ENCODE measurements at regions not wholly inside any gene's neighbourhood (a gene's known extent, or its start where the extent isn't known, plus 50 kb on each side); places are given as distances from the start of the nearest gene placed in this dataset.

DNA sequence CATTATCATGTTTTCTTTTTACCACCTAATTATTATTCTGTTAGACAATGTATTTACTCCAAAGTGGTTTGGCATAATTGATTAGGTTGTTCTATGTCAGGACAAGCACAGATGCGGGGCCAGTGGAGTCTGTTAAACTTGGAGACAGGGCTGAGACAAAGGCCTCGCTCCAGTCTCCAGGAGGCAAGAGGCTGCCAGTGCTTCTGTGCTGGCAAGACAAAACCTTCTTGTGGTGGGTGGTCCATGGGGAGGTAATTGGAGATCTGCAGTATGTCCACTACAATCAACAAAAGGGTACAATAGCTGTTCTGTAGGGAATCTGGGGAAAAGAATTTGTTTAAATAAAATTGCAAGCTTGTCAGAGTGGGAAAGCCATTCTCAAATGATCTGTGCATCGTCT is 677.2 kb upstream of the SLC35B3 start:
- no peaks in the 10 kb centered on the region for H3K9me3 ChIP-seq (replicated peaks in 1 of 3)
- H3K27ac ChIP-seq = no peak overlapping the region
- no peak overlapping the region for H3K4me3 ChIP-seq
- intact Hi-C loops (cut with DNase I) = no loop called here
- WGBS, 4 donors = 50 to 57% (median 55%) methylated on average over 3 of the region's 3 CpGs
- no peaks in the 10 kb centered on the region for H3K27me3 ChIP-seq
- TF ChIP-seq, protein P1, sequence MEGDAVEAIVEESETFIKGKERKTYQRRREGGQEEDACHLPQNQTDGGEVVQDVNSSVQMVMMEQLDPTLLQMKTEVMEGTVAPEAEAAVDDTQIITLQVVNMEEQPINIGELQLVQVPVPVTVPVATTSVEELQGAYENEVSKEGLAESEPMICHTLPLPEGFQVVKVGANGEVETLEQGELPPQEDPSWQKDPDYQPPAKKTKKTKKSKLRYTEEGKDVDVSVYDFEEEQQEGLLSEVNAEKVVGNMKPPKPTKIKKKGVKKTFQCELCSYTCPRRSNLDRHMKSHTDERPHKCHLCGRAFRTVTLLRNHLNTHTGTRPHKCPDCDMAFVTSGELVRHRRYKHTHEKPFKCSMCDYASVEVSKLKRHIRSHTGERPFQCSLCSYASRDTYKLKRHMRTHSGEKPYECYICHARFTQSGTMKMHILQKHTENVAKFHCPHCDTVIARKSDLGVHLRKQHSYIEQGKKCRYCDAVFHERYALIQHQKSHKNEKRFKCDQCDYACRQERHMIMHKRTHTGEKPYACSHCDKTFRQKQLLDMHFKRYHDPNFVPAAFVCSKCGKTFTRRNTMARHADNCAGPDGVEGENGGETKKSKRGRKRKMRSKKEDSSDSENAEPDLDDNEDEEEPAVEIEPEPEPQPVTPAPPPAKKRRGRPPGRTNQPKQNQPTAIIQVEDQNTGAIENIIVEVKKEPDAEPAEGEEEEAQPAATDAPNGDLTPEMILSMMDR (IDR thresholded peaks at IDR 0.05) = no peak
- no peak for TF ChIP-seq POLR2A (IDR thresholded peaks at IDR 0.05)
- no peaks in the 10 kb centered on the region for H3K36me3 ChIP-seq (replicated peaks in 1 of 2)
- no peaks in the 10 kb centered on the region for H3K4me1 ChIP-seq (replicated peaks in 1 of 2)
- DNase-seq = no peak

- DNase-seq = no peak
- Histone ChIP-seq H3K4me3 (no peak overlapping the region), H3K4me1 (replicated peaks in 1 of 2) (no peaks in the 10 kb centered on the region), H3K27ac (no peak overlapping the region), H3K27me3 (no peaks in the 10 kb centered on the region), H3K9me3 (replicated peaks in 1 of 3) (no peaks in the 10 kb centered on the region), H3K36me3 (replicated peaks in 1 of 2) (no peaks in the 10 kb centered on the region)
- 74 to 91% (median 85%) methylated on average over 2 of the region's 2 CpGs for WGBS, 4 donors
- intact Hi-C loops (cut with DNase I) = no loop called here
- TF ChIP-seq, protein P1 (IDR thresholded peaks at IDR 0.05) = no peak
- TF ChIP-seq POLR2A (IDR thresholded peaks at IDR 0.05) = no peak
Measured at GRCh38 chr6:9103876-9104521, 668.7 kb upstream of the SLC35B3 start.

- intact Hi-C loops (cut with DNase I) = no loop called here
- Histone ChIP-seq H3K27ac (no peak overlapping the region), H3K9me3 (replicated peaks in 1 of 3) (no peaks in the 10 kb centered on the region), H3K4me3 (no peak overlapping the region), H3K4me1 (replicated peaks in 1 of 2) (no peaks in the 10 kb centered on the region), H3K36me3 (replicated peaks in 1 of 2) (no peaks in the 10 kb centered on the region), H3K27me3 (no peaks in the 10 kb centered on the region)
- TF ChIP-seq POLR2A (IDR thresholded peaks at IDR 0.05) = no peak
- TF ChIP-seq, protein P1 (IDR thresholded peaks at IDR 0.05) = no peak
- 72 to 79% (median 78%) methylated on average over 4 of the region's 4 CpGs for WGBS, 4 donors
- no peak for DNase-seq
Measured at GRCh38 chr6:9101920-9102319, 666.6 kb upstream of the SLC35B3 start.

DNA sequence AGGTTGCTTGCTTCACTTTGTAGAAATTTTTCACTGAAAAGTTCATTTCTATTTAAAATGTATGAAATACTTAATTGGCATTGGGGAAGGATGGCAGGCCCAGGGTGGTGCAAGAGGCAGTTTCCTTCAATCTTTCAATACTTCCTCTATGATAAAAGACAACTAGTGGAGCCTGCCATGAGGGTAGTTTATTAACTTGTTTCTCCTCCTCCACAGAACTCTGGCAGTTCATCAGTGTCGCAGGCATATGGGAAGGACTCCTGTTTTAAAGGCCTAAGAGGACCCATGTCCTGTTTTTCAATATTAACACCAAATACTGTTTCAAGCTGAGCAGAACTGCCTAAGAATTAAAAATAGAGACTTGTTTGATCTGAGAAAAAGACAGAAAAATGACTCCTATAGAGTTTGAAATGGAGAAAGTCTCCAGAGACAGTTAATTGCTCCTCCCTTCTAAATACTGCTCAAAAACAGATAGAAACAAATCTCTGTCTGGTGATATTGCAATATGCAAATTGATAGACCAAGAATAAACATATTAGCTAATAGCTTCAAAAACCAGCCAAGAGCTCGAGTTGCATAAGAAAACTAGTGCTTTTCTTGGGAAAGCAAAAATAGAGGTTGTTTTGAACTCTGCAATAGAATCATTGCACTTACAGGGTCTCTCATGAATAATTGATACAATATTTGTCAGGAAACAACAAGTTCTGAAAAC is 665.7 kb upstream of the SLC35B3 start:
- TF ChIP-seq POLR2A (IDR thresholded peaks at IDR 0.05) = no peak
- TF ChIP-seq, protein P1 (IDR thresholded peaks at IDR 0.05) = no peak
- Histone ChIP-seq H3K9me3 (replicated peaks in 1 of 3) (no peaks in the 10 kb centered on the region), H3K4me1 (replicated peaks in 1 of 2) (no peaks in the 10 kb centered on the region), H3K36me3 (replicated peaks in 1 of 2) (no peaks in the 10 kb centered on the region), H3K27ac (no peak overlapping the region), H3K27me3 (no peaks in the 10 kb centered on the region), H3K4me3 (no peak overlapping the region)
- DNase-seq = no peak
- WGBS, 4 donors = 49 to 62% (median 52%) methylated on average over 2 of the region's 2 CpGs
- intact Hi-C loops (cut with DNase I) = no loop called here
